Activated CD4-positive, alpha-beta T cell treated with anti-CD3 and anti-CD28 coated beads, Interleukin-2, Interleukin-4, amounts not matched to agents 100 ng/mL and 50 ng/mL, durations not matched to agents 16 hours and 8 hours (primary cell): ENCODE measurements at regions not wholly inside any gene's neighbourhood (a gene's known extent, or its start where the extent isn't known, plus 50 kb on each side); places are given as distances from the start of the nearest gene placed in this dataset.

Experiments used
- DNase-seq: peaks from one replicate; pipeline ENCODE4 v3.0.0-alpha.2; 2020; ENCODE audit warnings: low spot score

- DNase-seq = no peak
These were observed 86.5 kb upstream of the NPVF start for GRCh38 chr7:25314731-25315267.

- DNase-seq = no peak
These were observed 88.1 kb upstream of the NPVF start for GRCh38 chr7:25316366-25316765.

- no peak for DNase-seq
These were observed 89.8 kb upstream of the NPVF start for GRCh38 chr7:25318047-25318446.

- DNase-seq = no peak
These were observed 91.4 kb upstream of the NPVF start for GRCh38 chr7:25319707-25320106.

GRCh38 chr7:25320791-25321190, 92.5 kb upstream of the NPVF start:
- DNase-seq = no peak

GRCh38 chr7:25321424-25321823, 93.1 kb upstream of the NPVF start:
- DNase-seq = no peak

- DNase-seq = no peak
These were observed 94.2 kb upstream of the NPVF start for GRCh38 chr7:25322473-25322872.

- DNase-seq = no peak
These were observed 97.0 kb upstream of the NPVF start for GRCh38 chr7:25325186-25325757.

GRCh38 chr7:25326501-25327156, 98.3 kb upstream of the NPVF start:
- no peak for DNase-seq

GRCh38 chr7:25329815-25330214, 101.5 kb upstream of the NPVF start:
- no peak for DNase-seq

- DNase-seq = no peak
These were observed 105.1 kb upstream of the NPVF start for GRCh38 chr7:25333296-25333928.

GRCh38 chr7:25347360-25348066, 119.2 kb upstream of the NPVF start:
- DNase-seq = no peak

- DNase-seq = no peak
These were observed 119.8 kb upstream of the NPVF start for GRCh38 chr7:25348104-25348503.

GRCh38 chr7:25349283-25350017, 121.2 kb upstream of the NPVF start:
- no peak for DNase-seq

- DNase-seq = no peak
These were observed 121.8 kb upstream of the NPVF start for GRCh38 chr7:25350041-25350440.

- no peak for DNase-seq
These were observed 123.5 kb upstream of the NPVF start for GRCh38 chr7:25351761-25352160.

- no peak for DNase-seq
These were observed 124.9 kb upstream of the NPVF start for GRCh38 chr7:25353196-25353595.

GRCh38 chr7:25353732-25354131, 125.4 kb upstream of the NPVF start:
- DNase-seq = no peak

- no peak for DNase-seq
These were observed 128.4 kb upstream of the NPVF start for GRCh38 chr7:25356534-25357151.

GRCh38 chr7:25358926-25359325, 130.6 kb upstream of the NPVF start:
- no peak for DNase-seq

- DNase-seq = no peak
These were observed 131.3 kb upstream of the NPVF start for GRCh38 chr7:25359471-25360059.
